ENCODE measurements at regions not wholly inside any gene's neighbourhood (a gene's known extent, or its start where the extent isn't known, plus 50 kb on each side); places are given as distances from the start of the nearest gene placed in this dataset.

DNA sequence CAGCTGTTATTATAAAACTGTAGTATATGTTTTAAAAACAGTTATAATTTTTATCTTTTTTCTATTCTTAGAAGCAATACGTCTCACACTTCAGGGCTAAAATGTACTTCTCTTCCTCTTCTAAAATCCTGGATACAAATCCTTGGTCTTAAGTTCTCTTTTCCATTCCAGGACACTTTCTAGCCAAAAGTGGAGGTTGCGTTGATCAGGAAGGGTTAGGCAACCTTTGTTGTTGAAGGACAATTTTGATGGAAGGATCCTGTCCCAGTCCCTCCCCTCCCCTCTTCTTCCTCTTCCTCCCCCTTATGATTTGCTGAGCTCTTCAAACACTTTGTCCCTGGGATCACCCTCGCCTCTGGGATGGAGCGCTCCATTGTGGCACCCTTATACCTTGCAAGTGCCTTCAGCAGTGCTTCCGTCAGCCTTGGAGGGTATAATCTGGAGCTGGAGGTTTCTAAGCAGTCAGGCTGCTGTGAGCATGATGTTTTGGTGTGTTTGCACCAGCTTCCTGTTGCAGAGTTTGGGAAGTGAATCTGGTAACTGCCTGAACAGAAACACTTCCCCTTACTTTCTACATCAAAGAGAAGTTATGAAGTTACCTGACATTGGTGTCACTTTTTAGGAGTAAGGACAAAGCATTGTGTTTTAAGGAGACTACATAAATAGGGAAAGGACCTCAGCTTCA lies 87.4 kb upstream of the SLC38A2 start:
- TF ChIP-seq SP1 (IDR thresholded peaks at IDR 0.05; ENCODE audit: low read depth) (no peak), CEBPB (IDR thresholded peaks at IDR 0.05; ENCODE audit: low read depth) (no peak), RAD21 (IDR thresholded peaks at IDR 0.05; ENCODE audit: low read depth) (no peak), EZH2phosphoT487 (IDR thresholded peaks at IDR 0.05; ENCODE audit: borderline replicate concordance) (no peak), POLR2AphosphoS5 (IDR thresholded peaks at IDR 0.05; ENCODE audit: low read depth, low read length) (no peak), POLR2A (IDR thresholded peaks at IDR 0.05; ENCODE audit: borderline replicate concordance, extremely low read depth, insufficient read depth, insufficient read length) (no peak), EZH2 (IDR thresholded peaks at IDR 0.05) (no peak), FOSL1 (IDR thresholded peaks at IDR 0.05; ENCODE audit: low read depth) (no peak), SIN3A (IDR thresholded peaks at IDR 0.05; ENCODE audit: low read depth) (no peak), YY1 (IDR thresholded peaks at IDR 0.05; ENCODE audit: extremely low read depth, insufficient replicate concordance, low read depth, low read length) (no peak), JUND (IDR thresholded peaks at IDR 0.05) (no peak)
- TF ChIP-seq, protein P1, sequence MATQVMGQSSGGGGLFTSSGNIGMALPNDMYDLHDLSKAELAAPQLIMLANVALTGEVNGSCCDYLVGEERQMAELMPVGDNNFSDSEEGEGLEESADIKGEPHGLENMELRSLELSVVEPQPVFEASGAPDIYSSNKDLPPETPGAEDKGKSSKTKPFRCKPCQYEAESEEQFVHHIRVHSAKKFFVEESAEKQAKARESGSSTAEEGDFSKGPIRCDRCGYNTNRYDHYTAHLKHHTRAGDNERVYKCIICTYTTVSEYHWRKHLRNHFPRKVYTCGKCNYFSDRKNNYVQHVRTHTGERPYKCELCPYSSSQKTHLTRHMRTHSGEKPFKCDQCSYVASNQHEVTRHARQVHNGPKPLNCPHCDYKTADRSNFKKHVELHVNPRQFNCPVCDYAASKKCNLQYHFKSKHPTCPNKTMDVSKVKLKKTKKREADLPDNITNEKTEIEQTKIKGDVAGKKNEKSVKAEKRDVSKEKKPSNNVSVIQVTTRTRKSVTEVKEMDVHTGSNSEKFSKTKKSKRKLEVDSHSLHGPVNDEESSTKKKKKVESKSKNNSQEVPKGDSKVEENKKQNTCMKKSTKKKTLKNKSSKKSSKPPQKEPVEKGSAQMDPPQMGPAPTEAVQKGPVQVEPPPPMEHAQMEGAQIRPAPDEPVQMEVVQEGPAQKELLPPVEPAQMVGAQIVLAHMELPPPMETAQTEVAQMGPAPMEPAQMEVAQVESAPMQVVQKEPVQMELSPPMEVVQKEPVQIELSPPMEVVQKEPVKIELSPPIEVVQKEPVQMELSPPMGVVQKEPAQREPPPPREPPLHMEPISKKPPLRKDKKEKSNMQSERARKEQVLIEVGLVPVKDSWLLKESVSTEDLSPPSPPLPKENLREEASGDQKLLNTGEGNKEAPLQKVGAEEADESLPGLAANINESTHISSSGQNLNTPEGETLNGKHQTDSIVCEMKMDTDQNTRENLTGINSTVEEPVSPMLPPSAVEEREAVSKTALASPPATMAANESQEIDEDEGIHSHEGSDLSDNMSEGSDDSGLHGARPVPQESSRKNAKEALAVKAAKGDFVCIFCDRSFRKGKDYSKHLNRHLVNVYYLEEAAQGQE (IDR thresholded peaks at IDR 0.05; ENCODE audit: low read depth): no peak
- TF ChIP-seq, protein P2, sequence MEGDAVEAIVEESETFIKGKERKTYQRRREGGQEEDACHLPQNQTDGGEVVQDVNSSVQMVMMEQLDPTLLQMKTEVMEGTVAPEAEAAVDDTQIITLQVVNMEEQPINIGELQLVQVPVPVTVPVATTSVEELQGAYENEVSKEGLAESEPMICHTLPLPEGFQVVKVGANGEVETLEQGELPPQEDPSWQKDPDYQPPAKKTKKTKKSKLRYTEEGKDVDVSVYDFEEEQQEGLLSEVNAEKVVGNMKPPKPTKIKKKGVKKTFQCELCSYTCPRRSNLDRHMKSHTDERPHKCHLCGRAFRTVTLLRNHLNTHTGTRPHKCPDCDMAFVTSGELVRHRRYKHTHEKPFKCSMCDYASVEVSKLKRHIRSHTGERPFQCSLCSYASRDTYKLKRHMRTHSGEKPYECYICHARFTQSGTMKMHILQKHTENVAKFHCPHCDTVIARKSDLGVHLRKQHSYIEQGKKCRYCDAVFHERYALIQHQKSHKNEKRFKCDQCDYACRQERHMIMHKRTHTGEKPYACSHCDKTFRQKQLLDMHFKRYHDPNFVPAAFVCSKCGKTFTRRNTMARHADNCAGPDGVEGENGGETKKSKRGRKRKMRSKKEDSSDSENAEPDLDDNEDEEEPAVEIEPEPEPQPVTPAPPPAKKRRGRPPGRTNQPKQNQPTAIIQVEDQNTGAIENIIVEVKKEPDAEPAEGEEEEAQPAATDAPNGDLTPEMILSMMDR (IDR thresholded peaks at IDR 0.05 in 2 of 3, conservative IDR thresholded peaks at IDR 0.05 in 1 of 3; ENCODE audit: borderline replicate concordance in 1 of 3, insufficient read depth in 1 of 3, low read depth in 2 of 3, low read length in 2 of 3): no peak
- TF ChIP-seq, protein P3, sequence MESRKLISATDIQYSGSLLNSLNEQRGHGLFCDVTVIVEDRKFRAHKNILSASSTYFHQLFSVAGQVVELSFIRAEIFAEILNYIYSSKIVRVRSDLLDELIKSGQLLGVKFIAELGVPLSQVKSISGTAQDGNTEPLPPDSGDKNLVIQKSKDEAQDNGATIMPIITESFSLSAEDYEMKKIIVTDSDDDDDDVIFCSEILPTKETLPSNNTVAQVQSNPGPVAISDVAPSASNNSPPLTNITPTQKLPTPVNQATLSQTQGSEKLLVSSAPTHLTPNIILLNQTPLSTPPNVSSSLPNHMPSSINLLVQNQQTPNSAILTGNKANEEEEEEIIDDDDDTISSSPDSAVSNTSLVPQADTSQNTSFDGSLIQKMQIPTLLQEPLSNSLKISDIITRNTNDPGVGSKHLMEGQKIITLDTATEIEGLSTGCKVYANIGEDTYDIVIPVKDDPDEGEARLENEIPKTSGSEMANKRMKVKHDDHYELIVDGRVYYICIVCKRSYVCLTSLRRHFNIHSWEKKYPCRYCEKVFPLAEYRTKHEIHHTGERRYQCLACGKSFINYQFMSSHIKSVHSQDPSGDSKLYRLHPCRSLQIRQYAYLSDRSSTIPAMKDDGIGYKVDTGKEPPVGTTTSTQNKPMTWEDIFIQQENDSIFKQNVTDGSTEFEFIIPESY (IDR thresholded peaks at IDR 0.05; ENCODE audit: extremely low read depth, insufficient replicate concordance, low read length): no peak

Data from HCT116 (cell line).